ENCODE measurements at regions not wholly inside any gene's neighbourhood (a gene's known extent, or its start where the extent isn't known, plus 50 kb on each side); places are given as distances from the start of the nearest gene placed in this dataset.

GRCh38 chr1:29467989-29468900 lies 231.9 kb downstream of the PTPRU start:
- no peaks in the 10 kb centered on the region for H3K27me3 ChIP-seq

DNA sequence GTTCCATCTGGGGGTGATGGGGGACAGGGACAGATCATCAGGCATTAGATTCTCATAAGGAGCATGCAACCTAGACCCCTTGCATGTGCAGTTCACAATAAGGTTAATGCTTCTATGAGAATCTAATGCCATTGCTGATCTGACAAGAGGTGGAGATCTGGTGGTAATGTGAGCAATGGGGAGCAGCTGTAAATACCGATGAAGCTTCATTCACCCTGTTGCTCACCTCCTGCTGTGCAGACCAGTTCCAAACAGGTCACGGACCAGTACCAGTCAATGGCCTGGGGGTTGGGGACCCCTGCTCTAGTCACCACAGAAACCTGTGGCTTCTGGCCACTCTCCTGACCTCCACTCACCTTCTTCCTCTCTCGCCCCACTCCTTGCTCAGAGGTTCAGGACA lies 229.9 kb downstream of the PTPRU start:
- Histone ChIP-seq H3K27ac (no peak overlapping the region), H3K4me3 (no peak overlapping the region), H3K9me3 (peaks cover 0 to 3% of the 10 kb centered on the region in 2 donors), H3K36me3 (no peaks in the 10 kb centered on the region), H3K27me3 (no peaks in the 10 kb centered on the region), H3K4me1 (no peaks in the 10 kb centered on the region)
- TF ChIP-seq, protein P1, sequence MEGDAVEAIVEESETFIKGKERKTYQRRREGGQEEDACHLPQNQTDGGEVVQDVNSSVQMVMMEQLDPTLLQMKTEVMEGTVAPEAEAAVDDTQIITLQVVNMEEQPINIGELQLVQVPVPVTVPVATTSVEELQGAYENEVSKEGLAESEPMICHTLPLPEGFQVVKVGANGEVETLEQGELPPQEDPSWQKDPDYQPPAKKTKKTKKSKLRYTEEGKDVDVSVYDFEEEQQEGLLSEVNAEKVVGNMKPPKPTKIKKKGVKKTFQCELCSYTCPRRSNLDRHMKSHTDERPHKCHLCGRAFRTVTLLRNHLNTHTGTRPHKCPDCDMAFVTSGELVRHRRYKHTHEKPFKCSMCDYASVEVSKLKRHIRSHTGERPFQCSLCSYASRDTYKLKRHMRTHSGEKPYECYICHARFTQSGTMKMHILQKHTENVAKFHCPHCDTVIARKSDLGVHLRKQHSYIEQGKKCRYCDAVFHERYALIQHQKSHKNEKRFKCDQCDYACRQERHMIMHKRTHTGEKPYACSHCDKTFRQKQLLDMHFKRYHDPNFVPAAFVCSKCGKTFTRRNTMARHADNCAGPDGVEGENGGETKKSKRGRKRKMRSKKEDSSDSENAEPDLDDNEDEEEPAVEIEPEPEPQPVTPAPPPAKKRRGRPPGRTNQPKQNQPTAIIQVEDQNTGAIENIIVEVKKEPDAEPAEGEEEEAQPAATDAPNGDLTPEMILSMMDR (IDR thresholded peaks at IDR 0.05): no peak
- intact Hi-C loops (cut with DNase I): no loop called here
- DNase-seq (ENCODE audit: low spot score in 2 of 2): no peak

More at GRCh38 chr1:29467989-29468900, 231.9 kb downstream of the PTPRU start:
- Histone ChIP-seq H3K4me1 (no peaks in the 10 kb centered on the region), H3K27ac (no peak overlapping the region), H3K36me3 (no peaks in the 10 kb centered on the region), H3K9me3 (peaks cover 0 to 3% of the 10 kb centered on the region in 2 donors), H3K4me3 (no peak overlapping the region)
- TF ChIP-seq, protein P1 (IDR thresholded peaks at IDR 0.05): no peak
- no peak for DNase-seq (ENCODE audit: low spot score in 2 of 2)
- intact Hi-C loops (cut with DNase I): no loop called here

DNA sequence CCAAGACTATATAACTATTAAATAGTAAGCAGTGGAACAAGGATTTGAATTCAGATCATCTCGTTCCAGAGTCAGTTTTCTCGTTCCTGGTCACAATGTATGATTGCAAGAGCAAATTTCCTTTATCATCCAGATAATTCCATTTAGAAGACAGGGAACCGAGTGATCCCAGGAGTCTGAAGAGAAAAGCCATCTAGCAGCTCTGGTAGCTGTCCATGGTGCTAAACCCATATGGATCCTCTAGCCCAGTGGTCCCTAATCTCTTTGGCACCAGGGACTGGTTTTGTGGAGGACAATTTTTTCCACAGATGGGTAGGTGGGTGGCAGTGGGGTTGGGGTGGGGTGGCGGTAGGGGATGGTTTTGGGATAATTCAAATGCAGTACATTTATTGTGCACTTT lies 229.4 kb downstream of the PTPRU start:
- Histone ChIP-seq H3K27me3 (no peaks in the 10 kb centered on the region), H3K27ac (no peak overlapping the region), H3K4me3 (no peak overlapping the region), H3K4me1 (no peaks in the 10 kb centered on the region), H3K36me3 (no peaks in the 10 kb centered on the region), H3K9me3 (peaks cover 0 to 3% of the 10 kb centered on the region in 2 donors)
- TF ChIP-seq, protein P1 (IDR thresholded peaks at IDR 0.05): no peak
- intact Hi-C loops (cut with DNase I): no loop called here
- no peak for DNase-seq (ENCODE audit: low spot score in 2 of 2)

DNA sequence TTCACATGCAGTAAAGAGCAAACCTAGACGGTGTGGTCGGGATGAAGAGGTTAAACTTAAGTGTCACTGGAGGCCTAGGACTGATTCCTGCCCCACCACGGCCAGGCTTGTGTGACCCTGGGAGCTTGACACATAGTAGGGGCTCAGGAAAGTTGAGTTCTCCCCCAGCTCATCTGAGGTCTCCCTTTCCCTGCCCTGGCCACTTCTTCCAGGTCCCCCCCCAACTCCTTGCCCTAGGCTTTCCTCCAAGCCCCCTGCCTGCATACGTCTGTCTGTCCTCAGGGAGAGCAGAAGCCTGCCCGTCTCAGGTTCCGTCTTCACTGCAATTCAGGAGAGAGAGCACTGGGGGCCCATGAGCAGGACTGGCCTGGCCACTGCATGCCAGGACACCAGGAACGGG lies 225.8 kb downstream of the PTPRU start:
- no peak for DNase-seq (ENCODE audit: low spot score in 2 of 2)
- TF ChIP-seq, protein P1 (IDR thresholded peaks at IDR 0.05): no peak
- no peaks in the 10 kb centered on the region for H3K4me1 ChIP-seq
- intact Hi-C loops (cut with DNase I): no loop called here
- no peaks in the 10 kb centered on the region for H3K27me3 ChIP-seq
- no peak overlapping the region for H3K27ac ChIP-seq
- no peak overlapping the region for H3K4me3 ChIP-seq
- peaks cover 0 to 3% of the 10 kb centered on the region in 2 donors for H3K9me3 ChIP-seq
- H3K36me3 ChIP-seq: no peaks in the 10 kb centered on the region

GRCh38 chr1:29461115-29461739 lies 224.9 kb downstream of the PTPRU start:
- peak in 1 of 2 donors; percentile 42 for DNase-seq (ENCODE audit: low spot score in 2 of 2)
- no peaks in the 10 kb centered on the region for H3K36me3 ChIP-seq
- peaks cover 0 to 3% of the 10 kb centered on the region in 2 donors for H3K9me3 ChIP-seq
- H3K27ac ChIP-seq: no peak overlapping the region
- H3K27me3 ChIP-seq: no peaks in the 10 kb centered on the region
- intact Hi-C loops (cut with DNase I): no loop called here
- TF ChIP-seq, protein P1 (IDR thresholded peaks at IDR 0.05): no peak
- no peaks in the 10 kb centered on the region for H3K4me1 ChIP-seq
- no peak overlapping the region for H3K4me3 ChIP-seq
